RWPE2 (cell line): ENCODE measurements at regions not wholly inside any gene's neighbourhood (a gene's known extent, or its start where the extent isn't known, plus 50 kb on each side); places are given as distances from the start of the nearest gene placed in this dataset.

Source experiments
- ATAC-seq: fragments of 200-7000 bp; cut with Tn5 transposase; 3 replicates; pipeline ENCODE4 v1.9.1; 2021; ENCODE audit warnings: low read depth
- DNase-seq: peaks from one replicate; pipeline ENCODE4 v3.0.0-alpha.2; 2020; ENCODE audit warnings: low spot score
- H3K27ac ChIP-seq: fragments of 450-650 bp; 2 replicates; pipeline ENCODE4 v1.5.1; 2017; ENCODE audit warnings: mild to moderate bottlenecking; ENCODE audit not compliant: poor library complexity, severe bottlenecking
- H3K27me3 ChIP-seq: fragments of 250-450 bp; sonication (Bioruptor Pico); 2 replicates; pipeline ENCODE4 v1.5.1; 2021; ENCODE audit warnings: mild to moderate bottlenecking, moderate library complexity; ENCODE audit not compliant: insufficient read depth, poor library complexity, severe bottlenecking
- H3K36me3 ChIP-seq: fragments of 250-450 bp; sonication (Bioruptor Pico); 2 replicates; pipeline ENCODE4 v1.5.1; 2020; ENCODE audit warnings: low read depth, mild to moderate bottlenecking, moderate library complexity
- H3K4me1 ChIP-seq: fragments of 250-450 bp; sonication (Bioruptor Pico); 2 replicates; pipeline ENCODE4 v1.5.1; 2021; ENCODE audit warnings: mild to moderate bottlenecking, moderate library complexity; ENCODE audit not compliant: insufficient read depth, poor library complexity, severe bottlenecking
- H3K4me3 ChIP-seq: fragments of 250-450 bp; sonication (Bioruptor Pico); 2 replicates; pipeline ENCODE4 v1.5.1; 2021; ENCODE audit warnings: mild to moderate bottlenecking, moderate library complexity; ENCODE audit not compliant: severe bottlenecking
- H3K9me3 ChIP-seq: fragments of 250-450 bp; sonication (Bioruptor Pico); 2 replicates; pipeline ENCODE4 v1.5.1; 2021; ENCODE audit warnings: mild to moderate bottlenecking, moderate library complexity; ENCODE audit not compliant: severe bottlenecking
- CTCF ChIP-seq: fragments of 450-650 bp; IDR thresholded peaks from one replicate; pipeline ENCODE4 v1.5.1; 2017; ENCODE audit warnings: mild to moderate bottlenecking, moderate library complexity; ENCODE audit not compliant: poor library complexity, severe bottlenecking

- TF ChIP-seq CTCF: no peak
- no peaks in the 10 kb centered on the region for H3K4me1 ChIP-seq
- no peaks in the 10 kb centered on the region for H3K27me3 ChIP-seq
- H3K36me3 ChIP-seq: no peaks in the 10 kb centered on the region
- no peak for ATAC-seq
- no peaks in the 10 kb centered on the region for H3K9me3 ChIP-seq
- no peak for DNase-seq
- no peak overlapping the region for H3K4me3 ChIP-seq
- H3K27ac ChIP-seq: no peak overlapping the region
Measured at GRCh38 chr20:12434672-12435071, 517.0 kb downstream of the BTBD3 start.

GRCh38 chr20:12435268-12435667 is 517.6 kb downstream of the BTBD3 start:
- Histone ChIP-seq H3K4me3 (no peak overlapping the region), H3K9me3 (no peaks in the 10 kb centered on the region), H3K27me3 (no peaks in the 10 kb centered on the region), H3K36me3 (no peaks in the 10 kb centered on the region), H3K27ac (no peak overlapping the region), H3K4me1 (no peaks in the 10 kb centered on the region)
- TF ChIP-seq CTCF: no peak
- DNase-seq: no peak
- no peak for ATAC-seq

GRCh38 chr20:12453711-12454110 is 536.0 kb downstream of the BTBD3 start:
- ATAC-seq: no peak
- no peaks in the 10 kb centered on the region for H3K4me1 ChIP-seq
- H3K9me3 ChIP-seq: no peaks in the 10 kb centered on the region
- H3K27me3 ChIP-seq: no peaks in the 10 kb centered on the region
- H3K36me3 ChIP-seq: no peaks in the 10 kb centered on the region
- no peak overlapping the region for H3K27ac ChIP-seq
- no peak for TF ChIP-seq CTCF
- DNase-seq: no peak
- no peak overlapping the region for H3K4me3 ChIP-seq

- ATAC-seq (no peak), DNase-seq (no peak)
- no peaks in the 10 kb centered on the region for H3K36me3 ChIP-seq
Measured at GRCh38 chr20:12455148-12455547, 537.5 kb downstream of the BTBD3 start.

GRCh38 chr20:12458241-12458640 is 540.5 kb downstream of the BTBD3 start:
- H3K4me1 ChIP-seq: no peaks in the 10 kb centered on the region
- no peak for TF ChIP-seq CTCF
- no peaks in the 10 kb centered on the region for H3K9me3 ChIP-seq
- H3K36me3 ChIP-seq: no peaks in the 10 kb centered on the region
- DNase-seq (no peak), ATAC-seq (no peak)
- H3K27ac ChIP-seq: no peak overlapping the region
- H3K27me3 ChIP-seq: no peaks in the 10 kb centered on the region
- H3K4me3 ChIP-seq: no peak overlapping the region

More at GRCh38 chr20:12455148-12455547, 537.5 kb downstream of the BTBD3 start:
- Histone ChIP-seq H3K4me1 (no peaks in the 10 kb centered on the region), H3K4me3 (no peak overlapping the region), H3K27ac (no peak overlapping the region), H3K27me3 (no peaks in the 10 kb centered on the region), H3K9me3 (no peaks in the 10 kb centered on the region)
- TF ChIP-seq CTCF: no peak
